Activated T-helper 2 cell treated with anti-CD3 and anti-CD28 coated beads, Interferon-gamma antibody, Interleukin-2, Interleukin-4, amounts not matched to agents 10 μg/mL and 5 μg/mL and 100 μg/mL, durations not matched to agents 14 hours and 24 hours and 36 hours (primary cell): ENCODE measurements at regions not wholly inside any gene's neighbourhood (a gene's known extent, or its start where the extent isn't known, plus 50 kb on each side); places are given as distances from the start of the nearest gene placed in this dataset.
A peak's percentile ranks its signal among the peaks of the same experiment; 100 is the strongest.

Experiments used
- DNase-seq: peaks from one replicate; pipeline ENCODE4 v3.0.0; 2021; ENCODE audit warnings: low spot score
- H3K27ac Mint-ChIP-seq: one replicate; pipeline ENCODE4 v1.8.0; 2021; ENCODE audit warnings: mixed read lengths
- H3K27me3 Mint-ChIP-seq: one replicate; pipeline ENCODE4 v1.8.0; 2021; ENCODE audit warnings: low read depth, mixed read lengths
- H3K36me3 Mint-ChIP-seq: one replicate; pipeline ENCODE4 v1.8.0; 2021; ENCODE audit warnings: low read depth, mixed read lengths
- H3K4me1 Mint-ChIP-seq: one replicate; pipeline ENCODE4 v1.8.0; 2021; ENCODE audit warnings: low read depth, mixed read lengths
- H3K4me3 Mint-ChIP-seq: one replicate; pipeline ENCODE4 v1.8.0; 2021; ENCODE audit warnings: low read depth, mild to moderate bottlenecking, moderate library complexity, mixed read lengths
- H3K9me3 Mint-ChIP-seq: one replicate; pipeline ENCODE4 v1.8.0; 2021; ENCODE audit warnings: mixed read lengths
- intact Hi-C: fragments of 100-400 bp; cut with micrococcal nuclease; formaldehyde crosslinking; loops from one replicate; pipeline ENCODE4 v1.15.1; 2023

DNA sequence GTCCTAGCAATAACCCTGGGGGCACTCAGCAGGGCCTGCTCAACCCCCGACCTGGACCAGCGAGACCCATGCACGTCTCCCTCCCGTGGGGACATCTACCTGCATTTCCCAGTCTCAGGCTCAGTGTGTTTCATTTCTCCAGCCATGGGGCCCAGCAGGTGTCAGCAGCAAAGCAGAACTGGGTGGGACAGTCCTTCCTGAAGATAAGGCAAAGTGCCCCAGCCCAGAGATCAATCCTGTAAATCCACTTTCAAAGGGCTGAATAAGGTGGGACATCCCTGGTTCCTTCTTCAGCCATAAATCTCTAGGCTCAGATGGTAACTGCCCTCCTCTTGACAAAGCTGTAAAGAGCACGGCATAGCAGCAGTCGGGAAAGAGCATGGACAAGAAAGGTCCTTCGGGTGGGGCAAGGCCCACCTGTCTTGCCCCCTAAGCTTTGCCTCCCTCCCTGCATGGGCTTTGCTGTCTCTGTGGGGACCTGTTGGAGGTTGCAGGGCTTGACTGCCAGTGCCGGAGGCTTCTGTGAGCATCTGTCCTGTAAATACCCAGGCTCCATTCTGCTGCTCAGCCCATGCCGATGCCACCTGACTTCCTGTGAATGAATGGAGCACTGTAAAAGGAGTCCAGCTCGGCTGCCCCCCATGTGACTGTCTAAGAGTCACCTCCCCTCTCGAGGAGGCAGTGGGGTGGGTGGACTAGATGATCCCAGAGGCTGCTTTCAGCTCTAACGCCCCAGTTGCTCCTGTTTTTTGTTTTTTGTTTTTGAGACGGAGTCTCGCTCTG is 84.8 kb upstream of the TBC1D3K start:
- intact Hi-C loops = no loop called here
- H3K4me1 Mint-ChIP-seq = peaks cover 12% of the 10 kb centered on the region
- H3K4me3 Mint-ChIP-seq = no peak overlapping the region
- no peaks in the 10 kb centered on the region for H3K9me3 Mint-ChIP-seq
- H3K36me3 Mint-ChIP-seq = no peaks in the 10 kb centered on the region
- peaks cover 9% of the 10 kb centered on the region for H3K27me3 Mint-ChIP-seq
- DNase-seq = no peak
- H3K27ac Mint-ChIP-seq = no peak overlapping the region

DNA sequence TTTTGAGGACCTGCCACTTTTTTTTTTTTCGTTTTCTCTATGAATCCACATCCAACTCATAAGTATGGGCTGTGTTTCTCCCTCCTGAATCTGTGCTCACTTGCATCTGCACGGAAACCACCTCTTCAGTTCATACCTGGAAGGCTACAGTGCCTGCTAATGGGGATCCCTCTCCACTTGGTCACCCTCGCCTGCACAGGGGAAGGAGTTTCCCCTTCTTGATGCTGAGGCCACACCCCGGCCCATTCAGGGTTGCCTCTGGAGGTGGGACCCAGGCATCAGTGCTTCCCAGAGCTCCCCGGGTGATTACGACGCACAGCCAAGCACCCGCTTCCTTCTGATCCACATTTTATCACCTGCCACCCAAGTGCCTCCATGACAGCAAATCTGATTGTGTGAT is 85.9 kb upstream of the TBC1D3K start:
- H3K27me3 Mint-ChIP-seq = peaks cover 9% of the 10 kb centered on the region
- H3K9me3 Mint-ChIP-seq = no peaks in the 10 kb centered on the region
- peaks cover 19% of the 10 kb centered on the region for H3K4me1 Mint-ChIP-seq
- no peak for DNase-seq
- intact Hi-C loops = no loop called here
- no peaks in the 10 kb centered on the region for H3K36me3 Mint-ChIP-seq
- H3K4me3 Mint-ChIP-seq = no peak overlapping the region
- no peak overlapping the region for H3K27ac Mint-ChIP-seq

DNA sequence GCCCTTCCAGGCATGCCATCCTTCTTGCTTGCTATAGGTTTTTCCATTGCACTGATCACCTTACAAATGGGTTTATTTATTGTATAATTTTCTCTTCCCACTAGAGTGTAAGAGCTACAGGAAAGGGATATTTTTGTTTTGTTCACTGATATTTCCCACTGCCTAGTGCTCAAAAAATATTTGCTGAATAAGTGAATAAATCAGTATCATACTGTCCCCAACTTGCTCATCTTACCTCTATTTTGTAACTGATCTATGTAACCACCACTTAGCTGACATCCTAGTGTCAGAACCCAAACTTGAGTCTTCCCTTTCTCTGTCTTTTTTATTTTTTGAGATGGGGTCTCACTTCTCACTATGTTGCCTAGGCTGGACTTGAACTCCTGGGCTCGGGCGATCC is 87.6 kb upstream of the TBC1D3K start:
- Mint-ChIP-seq H3K9me3 (no peaks in the 10 kb centered on the region), H3K4me1 (peaks cover 27% of the 10 kb centered on the region), H3K4me3 (no peak overlapping the region), H3K27me3 (peaks cover 9% of the 10 kb centered on the region), H3K36me3 (no peaks in the 10 kb centered on the region), H3K27ac (no peak overlapping the region)
- intact Hi-C loops = no loop called here
- no peak for DNase-seq

DNA sequence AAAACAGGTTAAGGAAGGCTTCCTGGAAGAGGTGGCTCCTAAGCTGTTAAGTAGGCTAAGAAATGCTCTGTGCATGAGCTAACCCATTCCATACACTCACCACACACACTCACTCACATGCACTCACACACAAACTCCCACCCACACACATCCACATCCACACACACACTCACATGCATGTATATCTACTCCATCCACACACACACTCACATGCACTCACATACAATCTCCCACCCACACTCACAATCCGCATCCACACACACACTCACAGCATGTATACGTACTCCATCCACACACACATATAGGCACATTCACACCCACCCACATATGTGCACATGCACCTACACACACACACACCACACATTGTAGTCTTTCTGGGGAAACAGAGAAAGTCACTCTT is 89.3 kb upstream of the HNF1B start:
- peaks cover 35% of the 10 kb centered on the region for H3K4me1 Mint-ChIP-seq
- peak overlapping the region; percentile 25 for H3K27ac Mint-ChIP-seq
- H3K4me3 Mint-ChIP-seq = no peak overlapping the region
- intact Hi-C loops = loop anchor here (5.0 kb wide), 1 partner anchor 62 kb away; no protein-coding TSS in a partner anchor
- H3K36me3 Mint-ChIP-seq = no peaks in the 10 kb centered on the region
- no peaks in the 10 kb centered on the region for H3K9me3 Mint-ChIP-seq
- DNase-seq = no peak
- H3K27me3 Mint-ChIP-seq = peaks cover 7% of the 10 kb centered on the region

DNA sequence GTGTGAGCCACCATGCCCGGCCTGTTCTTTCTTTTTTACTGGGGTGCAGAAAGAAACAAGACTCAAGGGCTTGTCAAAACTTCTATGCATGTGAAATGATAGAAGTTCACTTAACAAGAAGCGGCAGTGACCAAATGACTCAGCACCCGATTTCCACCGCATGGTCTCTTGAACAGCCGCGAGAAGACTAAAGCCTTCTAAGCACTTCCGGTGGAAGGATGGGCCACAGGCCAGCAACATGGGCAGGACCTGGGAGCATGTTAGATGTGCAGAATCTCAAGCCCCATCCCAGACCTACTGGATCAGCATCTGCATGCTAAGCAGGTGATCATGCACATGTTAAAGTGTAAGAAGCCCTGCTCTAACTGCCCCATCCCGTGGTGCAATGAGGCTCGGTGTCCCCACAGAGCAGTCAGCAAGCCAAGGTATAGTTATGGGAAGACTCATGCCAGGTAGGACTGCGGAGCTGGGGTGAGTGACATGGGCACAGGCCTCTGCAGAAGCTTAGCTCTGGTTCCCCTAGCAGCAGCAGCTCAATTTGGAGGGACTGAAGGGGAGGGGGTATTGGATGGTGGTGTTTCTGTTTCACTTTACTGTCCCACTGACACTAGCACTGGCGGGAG is 88.5 kb upstream of the HNF1B start:
- DNase-seq = peak; percentile 32
- peak overlapping the region; percentile 88 for H3K27ac Mint-ChIP-seq

DNA sequence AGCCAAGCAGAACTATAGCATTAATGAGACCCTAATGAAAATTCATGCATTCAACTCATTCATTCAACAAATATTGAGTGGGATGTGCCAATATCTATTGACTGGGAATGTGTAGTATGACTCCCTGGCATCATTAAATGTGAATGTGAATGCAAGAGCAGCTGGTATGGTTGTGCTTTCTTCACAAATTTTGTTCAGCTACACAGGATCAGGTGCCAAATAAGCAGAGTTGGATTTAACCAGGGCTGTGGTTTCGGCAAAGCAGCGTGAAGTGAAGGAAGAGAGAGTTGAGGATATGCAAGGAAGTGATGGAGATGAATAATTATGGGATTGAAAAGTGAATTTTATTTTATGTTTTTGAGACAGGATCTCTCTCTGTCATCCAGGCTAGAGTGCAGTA is 87.1 kb upstream of the HNF1B start:
- H3K27ac Mint-ChIP-seq = peak overlapping the region; percentile 69
- no peaks in the 10 kb centered on the region for H3K9me3 Mint-ChIP-seq

More for the DNA sequence above, 88.5 kb upstream of the HNF1B start:
- Mint-ChIP-seq H3K4me3 (peak overlapping the region; percentile 35), H3K36me3 (no peaks in the 10 kb centered on the region), H3K4me1 (peaks cover 42% of the 10 kb centered on the region), H3K27me3 (peaks cover 4% of the 10 kb centered on the region), H3K9me3 (no peaks in the 10 kb centered on the region)
- intact Hi-C loops = loop anchor here (2.0 to 5.0 kb wide), 2 partner anchors 15 to 61 kb away; no protein-coding TSS in a partner anchor

DNA sequence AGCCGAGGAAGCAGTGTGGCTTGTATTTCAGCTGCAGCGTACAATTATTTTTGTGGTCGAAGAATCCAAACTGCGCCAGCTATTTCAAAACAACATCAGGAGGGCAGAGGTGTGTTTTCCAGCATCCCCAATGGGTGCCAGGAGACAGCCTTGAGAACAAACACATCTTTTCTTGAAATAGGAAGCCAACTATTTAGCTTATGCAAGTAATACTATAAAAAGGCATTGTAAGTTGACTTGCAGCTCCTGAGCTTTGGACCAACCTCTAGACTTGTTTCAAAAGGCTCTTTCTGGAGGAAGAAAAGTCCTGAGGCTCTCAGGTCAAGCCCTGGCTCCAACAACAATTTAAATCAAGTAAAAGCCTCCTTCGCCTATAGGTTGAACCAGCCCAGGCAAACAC is 86.6 kb upstream of the HNF1B start:
- peaks cover 2% of the 10 kb centered on the region for H3K27me3 Mint-ChIP-seq
- DNase-seq = no peak
- intact Hi-C loops = loop anchor here (5.0 kb wide), 1 partner anchor 59 kb away; no protein-coding TSS in a partner anchor
- H3K36me3 Mint-ChIP-seq = no peaks in the 10 kb centered on the region
- H3K4me3 Mint-ChIP-seq = no peak overlapping the region
- H3K27ac Mint-ChIP-seq = peak overlapping the region; percentile 40
- H3K9me3 Mint-ChIP-seq = no peaks in the 10 kb centered on the region
- H3K4me1 Mint-ChIP-seq = peaks cover 48% of the 10 kb centered on the region

More for the DNA sequence above, 87.1 kb upstream of the HNF1B start:
- peaks cover 4% of the 10 kb centered on the region for H3K27me3 Mint-ChIP-seq
- intact Hi-C loops = loop anchor here (2.0 to 5.0 kb wide), 2 partner anchors 17 to 60 kb away; no protein-coding TSS in a partner anchor
- no peak for DNase-seq
- H3K4me3 Mint-ChIP-seq = no peak overlapping the region
- H3K36me3 Mint-ChIP-seq = no peaks in the 10 kb centered on the region
- H3K4me1 Mint-ChIP-seq = peaks cover 48% of the 10 kb centered on the region

DNA sequence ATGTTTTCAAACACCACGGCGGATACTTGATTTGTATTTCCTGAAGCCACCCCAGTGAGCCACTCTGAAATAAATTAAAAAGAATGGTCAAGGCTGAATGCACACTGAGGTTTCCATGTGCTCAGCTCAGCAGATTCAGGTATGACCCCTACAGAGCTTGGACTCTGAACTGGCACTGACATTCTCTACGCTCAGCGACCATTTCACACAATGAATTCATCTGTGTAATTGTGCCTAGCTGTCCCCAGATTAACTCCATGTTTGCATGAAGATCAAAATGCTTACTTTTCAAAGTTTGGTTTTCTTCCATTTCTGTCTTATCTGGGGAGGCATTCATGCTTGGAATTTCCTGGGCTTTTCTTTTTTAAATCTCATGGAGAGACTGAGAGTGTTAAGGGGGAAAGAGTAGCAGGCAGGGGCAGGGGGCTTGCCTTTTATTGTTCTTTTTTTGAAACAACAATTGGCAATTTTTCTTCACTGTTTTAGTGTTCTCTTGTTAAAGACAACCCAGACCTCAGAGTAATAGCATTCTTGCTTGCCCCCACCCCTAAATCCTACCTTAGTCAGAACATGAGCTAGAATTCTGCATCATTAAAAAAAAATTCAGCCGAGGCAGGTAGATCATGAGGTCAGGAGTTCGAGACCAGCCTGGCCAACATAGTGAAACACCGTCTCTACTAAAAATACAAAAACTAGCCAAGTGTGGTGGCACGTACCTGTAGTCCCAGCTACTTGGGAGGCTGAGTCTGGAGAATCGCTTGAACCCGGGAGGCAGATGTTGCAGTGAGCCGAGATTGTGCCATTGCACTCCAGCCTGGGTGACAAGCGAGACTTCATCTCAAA is 85.5 kb upstream of the HNF1B start:
- Mint-ChIP-seq H3K4me1 (peaks cover 48% of the 10 kb centered on the region), H3K36me3 (no peaks in the 10 kb centered on the region), H3K4me3 (no peak overlapping the region), H3K9me3 (no peaks in the 10 kb centered on the region), H3K27me3 (no peaks in the 10 kb centered on the region), H3K27ac (no peak overlapping the region)
- DNase-seq = no peak
- intact Hi-C loops = loop anchor here (5.0 kb wide), 1 partner anchor 58 kb away; no protein-coding TSS in a partner anchor

DNA sequence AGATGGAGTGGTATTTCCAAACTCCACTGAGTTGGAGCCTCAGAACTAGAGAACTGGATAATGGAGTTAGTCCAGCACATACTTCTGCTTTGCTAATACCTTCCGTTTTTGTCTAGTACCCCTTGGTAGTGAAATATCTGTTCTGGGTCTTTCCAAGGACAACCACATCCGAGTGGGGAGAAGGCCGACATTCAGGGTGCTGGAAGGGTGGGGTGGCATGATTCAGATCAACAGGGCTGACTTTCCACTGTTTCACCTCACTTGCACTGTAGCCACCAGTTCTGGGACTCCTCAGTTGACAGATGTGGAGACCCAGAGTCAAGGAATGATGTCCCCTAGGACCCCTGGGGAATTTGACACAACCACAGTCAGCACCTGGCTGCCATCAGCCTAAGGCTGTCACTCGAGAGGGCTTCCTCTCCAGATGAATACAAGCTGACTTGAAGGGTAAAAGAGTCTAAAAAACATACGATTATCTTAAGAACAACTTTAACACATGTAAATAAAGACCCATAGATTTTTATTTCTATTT is 84.8 kb upstream of the HNF1B start:
- H3K4me1 Mint-ChIP-seq = peaks cover 42% of the 10 kb centered on the region
- H3K9me3 Mint-ChIP-seq = no peaks in the 10 kb centered on the region
- no peaks in the 10 kb centered on the region for H3K36me3 Mint-ChIP-seq
- no peak overlapping the region for H3K27ac Mint-ChIP-seq
- no peak overlapping the region for H3K4me3 Mint-ChIP-seq
- DNase-seq = no peak
- no peaks in the 10 kb centered on the region for H3K27me3 Mint-ChIP-seq
- intact Hi-C loops = loop anchor here (5.0 kb wide), 1 partner anchor 57 kb away; no protein-coding TSS in a partner anchor

DNA sequence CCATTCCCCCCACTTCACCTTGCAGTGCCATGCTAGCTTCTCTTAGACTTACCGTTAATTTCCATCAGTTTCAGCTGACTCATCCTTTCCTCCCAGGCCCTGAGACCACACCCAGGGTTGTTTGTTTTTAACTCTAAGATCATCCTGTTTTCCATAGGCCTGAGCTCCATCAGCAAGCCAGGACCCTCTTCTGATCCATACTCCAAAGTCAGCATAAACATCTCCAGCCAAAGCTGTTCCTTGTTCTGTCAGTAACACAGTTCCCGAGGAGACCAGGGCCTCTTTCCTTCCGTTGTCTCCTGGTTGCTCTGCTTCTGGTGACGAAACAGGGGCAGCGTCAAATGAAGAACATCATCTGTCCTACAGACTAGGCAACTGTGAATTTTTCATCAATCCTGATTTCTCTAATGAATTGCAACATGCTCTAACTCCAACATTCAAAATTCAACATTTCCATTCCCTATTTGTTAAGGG is 83.8 kb upstream of the HNF1B start:
- Mint-ChIP-seq H3K9me3 (no peaks in the 10 kb centered on the region), H3K27me3 (no peaks in the 10 kb centered on the region), H3K36me3 (no peaks in the 10 kb centered on the region), H3K27ac (peak overlapping the region; percentile 75), H3K4me3 (no peak overlapping the region), H3K4me1 (peaks cover 33% of the 10 kb centered on the region)
- intact Hi-C loops = no loop called here
- no peak for DNase-seq

DNA sequence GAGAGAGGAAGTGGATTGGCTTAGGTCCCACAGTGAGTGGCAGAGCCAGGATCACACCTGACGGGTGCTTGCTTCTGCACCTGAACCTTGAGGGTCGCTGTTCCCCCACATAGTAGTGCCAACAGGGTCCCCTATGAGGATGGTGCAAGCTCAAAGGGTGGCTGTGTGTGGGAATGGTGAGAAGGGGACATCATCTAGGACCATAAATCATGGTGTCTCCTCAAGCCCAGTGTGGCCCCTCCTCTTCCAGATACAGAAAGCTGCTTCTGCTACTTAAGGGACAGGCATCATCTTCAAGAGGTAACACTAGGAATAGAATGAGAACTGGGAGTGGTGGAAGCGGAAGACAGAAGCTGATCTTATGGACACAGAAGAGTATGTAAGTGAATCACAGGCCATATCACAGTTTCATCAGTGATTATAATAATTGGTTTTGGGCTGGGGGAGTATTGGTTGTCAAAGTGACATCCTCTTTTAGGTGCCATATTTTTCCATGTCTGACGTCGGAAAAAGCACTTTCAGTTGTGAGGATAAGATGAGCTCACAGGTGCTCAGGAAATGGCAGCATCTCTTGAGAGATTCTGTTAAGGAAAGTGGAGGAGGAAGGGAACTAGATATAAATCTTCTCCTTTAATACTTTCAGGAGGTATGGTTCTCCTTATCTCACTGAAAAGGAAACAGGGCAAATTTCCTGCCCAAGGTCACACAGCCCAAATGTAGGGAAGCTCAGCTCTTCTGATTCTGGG is 83.2 kb upstream of the HNF1B start:
- Mint-ChIP-seq H3K27me3 (no peaks in the 10 kb centered on the region), H3K4me1 (peaks cover 27% of the 10 kb centered on the region), H3K9me3 (no peaks in the 10 kb centered on the region), H3K36me3 (no peaks in the 10 kb centered on the region), H3K27ac (peak overlapping the region; percentile 75), H3K4me3 (no peak overlapping the region)
- intact Hi-C loops = no loop called here
- DNase-seq = no peak
